SH-SY5Y (cell line): ENCODE measurements at regions not wholly inside any gene's neighbourhood (a gene's known extent, or its start where the extent isn't known, plus 50 kb on each side); places are given as distances from the start of the nearest gene placed in this dataset.

Experiments used
- GATA2 ChIP-seq: IDR thresholded peaks from 2 replicates; pipeline ENCODE4 v1.6.1; 2011; ENCODE audit warnings: mild to moderate bottlenecking, low read depth, low read length
- GATA3 ChIP-seq: IDR thresholded peaks from 2 replicates; pipeline ENCODE4 v1.6.1; 2011; ENCODE audit warnings: low read depth, mild to moderate bottlenecking, low read length, moderate library complexity

GRCh38 chr3:166613365-166613764, 766.7 kb downstream of the ZBBX start:
- TF ChIP-seq GATA3 (no peak), GATA2 (no peak)
